ENCODE measurements at regions not wholly inside any gene's neighbourhood (a gene's known extent, or its start where the extent isn't known, plus 50 kb on each side); places are given as distances from the start of the nearest gene placed in this dataset.

GRCh38 chr6:126945812-126946360 is 172.6 kb upstream of the RSPO3 start:
- TF ChIP-seq, protein P1, sequence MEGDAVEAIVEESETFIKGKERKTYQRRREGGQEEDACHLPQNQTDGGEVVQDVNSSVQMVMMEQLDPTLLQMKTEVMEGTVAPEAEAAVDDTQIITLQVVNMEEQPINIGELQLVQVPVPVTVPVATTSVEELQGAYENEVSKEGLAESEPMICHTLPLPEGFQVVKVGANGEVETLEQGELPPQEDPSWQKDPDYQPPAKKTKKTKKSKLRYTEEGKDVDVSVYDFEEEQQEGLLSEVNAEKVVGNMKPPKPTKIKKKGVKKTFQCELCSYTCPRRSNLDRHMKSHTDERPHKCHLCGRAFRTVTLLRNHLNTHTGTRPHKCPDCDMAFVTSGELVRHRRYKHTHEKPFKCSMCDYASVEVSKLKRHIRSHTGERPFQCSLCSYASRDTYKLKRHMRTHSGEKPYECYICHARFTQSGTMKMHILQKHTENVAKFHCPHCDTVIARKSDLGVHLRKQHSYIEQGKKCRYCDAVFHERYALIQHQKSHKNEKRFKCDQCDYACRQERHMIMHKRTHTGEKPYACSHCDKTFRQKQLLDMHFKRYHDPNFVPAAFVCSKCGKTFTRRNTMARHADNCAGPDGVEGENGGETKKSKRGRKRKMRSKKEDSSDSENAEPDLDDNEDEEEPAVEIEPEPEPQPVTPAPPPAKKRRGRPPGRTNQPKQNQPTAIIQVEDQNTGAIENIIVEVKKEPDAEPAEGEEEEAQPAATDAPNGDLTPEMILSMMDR (IDR thresholded peaks at IDR 0.05; ENCODE audit: borderline replicate concordance): no peak
- intact Hi-C loops (cut with micrococcal nuclease): no loop called here
- DNase-seq: no peak

GRCh38 chr6:126947070-126947469 is 171.4 kb upstream of the RSPO3 start:
- H3K27ac ChIP-seq (replicated peaks): no peak overlapping the region

More at GRCh38 chr6:126945812-126946360, 172.6 kb upstream of the RSPO3 start:
- H3K27ac ChIP-seq (replicated peaks): no peak overlapping the region
- no peaks in the 10 kb centered on the region for H3K36me3 ChIP-seq
- H3K4me1 ChIP-seq: no peaks in the 10 kb centered on the region
- no peaks in the 10 kb centered on the region for H3K9me3 ChIP-seq (replicated peaks)
- H3K4me3 ChIP-seq: no peak overlapping the region
- peaks cover 9% of the 10 kb centered on the region for H3K27me3 ChIP-seq (ENCODE audit: low read depth)

GRCh38 chr6:126949786-126950185 is 168.7 kb upstream of the RSPO3 start:
- TF ChIP-seq, protein P1 (IDR thresholded peaks at IDR 0.05; ENCODE audit: borderline replicate concordance): no peak
- H3K27ac ChIP-seq (replicated peaks): no peak overlapping the region
- H3K27me3 ChIP-seq (ENCODE audit: low read depth): peaks cover 5% of the 10 kb centered on the region
- no peak for DNase-seq
- H3K4me3 ChIP-seq: no peak overlapping the region
- H3K4me1 ChIP-seq: no peaks in the 10 kb centered on the region
- no peaks in the 10 kb centered on the region for H3K9me3 ChIP-seq (replicated peaks)
- intact Hi-C loops (cut with micrococcal nuclease): no loop called here
- no peaks in the 10 kb centered on the region for H3K36me3 ChIP-seq

More at GRCh38 chr6:126947070-126947469, 171.4 kb upstream of the RSPO3 start:
- Histone ChIP-seq H3K9me3 (replicated peaks) (no peaks in the 10 kb centered on the region), H3K4me1 (no peaks in the 10 kb centered on the region), H3K36me3 (no peaks in the 10 kb centered on the region), H3K4me3 (no peak overlapping the region), H3K27me3 (ENCODE audit: low read depth) (peaks cover 14% of the 10 kb centered on the region)
- TF ChIP-seq, protein P1 (IDR thresholded peaks at IDR 0.05; ENCODE audit: borderline replicate concordance): no peak
- no peak for DNase-seq
- intact Hi-C loops (cut with micrococcal nuclease): no loop called here

DNA sequence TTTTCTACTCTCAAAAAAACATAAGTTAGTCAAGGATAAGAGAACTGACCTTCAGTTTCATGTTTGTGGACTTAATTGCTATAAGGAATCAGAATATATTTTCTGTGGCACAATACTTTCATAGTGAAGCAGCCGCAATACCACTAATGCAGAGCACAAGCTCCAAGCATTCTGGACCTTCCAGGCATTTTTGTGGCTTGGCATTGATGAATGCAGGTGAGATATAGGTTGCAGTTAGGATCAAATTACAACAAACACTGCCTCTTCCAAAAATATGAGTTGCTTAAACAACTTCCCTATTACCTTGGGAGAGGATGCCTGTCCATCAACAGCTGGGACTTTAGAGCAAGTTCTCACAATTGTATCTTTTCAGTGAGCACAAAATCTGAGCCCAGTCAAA is 162.8 kb upstream of the RSPO3 start:
- intact Hi-C loops (cut with micrococcal nuclease): no loop called here
- no peak overlapping the region for H3K27ac ChIP-seq (replicated peaks)
- no peak for DNase-seq
- H3K36me3 ChIP-seq: no peaks in the 10 kb centered on the region
- TF ChIP-seq, protein P1 (IDR thresholded peaks at IDR 0.05; ENCODE audit: borderline replicate concordance): no peak
- H3K9me3 ChIP-seq (replicated peaks): no peaks in the 10 kb centered on the region
- no peaks in the 10 kb centered on the region for H3K4me1 ChIP-seq
- H3K27me3 ChIP-seq (ENCODE audit: low read depth): peaks cover 5% of the 10 kb centered on the region
- no peak overlapping the region for H3K4me3 ChIP-seq

GRCh38 chr6:126957721-126958120 is 160.8 kb upstream of the RSPO3 start:
- H3K4me3 ChIP-seq: no peak overlapping the region
- no peaks in the 10 kb centered on the region for H3K27me3 ChIP-seq (ENCODE audit: low read depth)
- H3K9me3 ChIP-seq (replicated peaks): no peaks in the 10 kb centered on the region
- H3K36me3 ChIP-seq: no peaks in the 10 kb centered on the region
- H3K27ac ChIP-seq (replicated peaks): no peak overlapping the region
- intact Hi-C loops (cut with micrococcal nuclease): no loop called here
- no peaks in the 10 kb centered on the region for H3K4me1 ChIP-seq
- TF ChIP-seq, protein P1 (IDR thresholded peaks at IDR 0.05; ENCODE audit: borderline replicate concordance): no peak
- no peak for DNase-seq

All from left ventricle myocardium inferior (tissue), 1 donor.